Heart left ventricle (tissue), 16 donors: ENCODE measurements at regions not wholly inside any gene's neighbourhood (a gene's known extent, or its start where the extent isn't known, plus 50 kb on each side); places are given as distances from the start of the nearest gene placed in this dataset.
"Not testable (repeated sequence)": the region's sequence is repeated elsewhere in the genome, so short reads cannot be mapped to it uniquely, and the experiment has no call there.

ENCODE experiments used
- ATAC-seq, 4 donors: fragments of 200-7000 bp; cut with Tn5 transposase; one replicate each; pipeline ENCODE4 v1.9.1; 2020 to 2022; ENCODE audit warnings: moderate library complexity in 4 of 4, mild to moderate bottlenecking in 3 of 4, moderate number of reproducible peaks in 1 of 4
- DNase-seq, 5 donors: peaks; one replicate each; pipeline ENCODE4 v3.0.0-alpha.2; 2020
- H3K27ac ChIP-seq, 12 donors: fragments of 200-600 bp; sonication (generic) in 4 of 12; one replicate each; pipeline versions ENCODE4 v1.5.0 to v1.8.0; 2016 to 2022; ENCODE audit warnings: mild to moderate bottlenecking in 2 of 12
- H3K27me3 ChIP-seq, 9 donors: fragments of 200-600 bp; sonication (generic) in 2 of 9; one replicate each; pipeline versions ENCODE4 v1.5.1 to v1.8.0; 2016 to 2022; ENCODE audit warnings: mild to moderate bottlenecking in 3 of 9
- H3K36me3 ChIP-seq, 9 donors: fragments of 200-600 bp; sonication (generic) in 2 of 9; one replicate each; pipeline versions ENCODE4 v1.5.0 to v1.8.0; 2018 to 2022; ENCODE audit warnings: mild to moderate bottlenecking in 2 of 9
- H3K4me1 ChIP-seq, 12 donors: fragments of 200-600 bp; sonication (generic) in 4 of 12; one replicate each; pipeline versions ENCODE4 v1.5.0 to v1.8.0; 2016 to 2022; ENCODE audit warnings: mild to moderate bottlenecking in 3 of 12
- H3K4me3 ChIP-seq, 12 donors: fragments of 200-600 bp; sonication (generic) in 4 of 12; one replicate each; pipeline versions ENCODE4 v1.5.0 to v1.8.0; 2017 to 2022; ENCODE audit warnings: mild to moderate bottlenecking in 9 of 12, moderate library complexity in 4 of 12
- H3K9me3 ChIP-seq, 12 donors: fragments of 200-600 bp; sonication (generic) in 4 of 12; one replicate each; pipeline versions ENCODE4 v1.5.0 to v1.8.0; 2016 to 2022; ENCODE audit warnings: mild to moderate bottlenecking in 1 of 12
- CTCF ChIP-seq, 12 donors: fragments of 200-600 bp; sonication (generic) in 4 of 12; IDR thresholded peaks; one replicate each; pipeline versions ENCODE4 v1.5.0 to v1.8.0; 2018 to 2022; ENCODE audit warnings: antibody characterized with exemption in 12 of 12, mild to moderate bottlenecking in 5 of 12
- POLR2A ChIP-seq, 2 donors: fragments of 450-650 bp; IDR thresholded peaks; one replicate each; pipeline ENCODE4 v1.6.1; 2017; ENCODE audit warnings: antibody characterized with exemption in 2 of 2, mild to moderate bottlenecking in 2 of 2, moderate library complexity in 2 of 2
- WGBS, 4 donors: extraction: QIAGEN DNeasy Blood & Tissue Kit in 2 of 4; methylation state at CpG; one replicate each; pipeline versions ENCODE4 v1.1.5 to v1.1.7; 2013 to 2018; 5-methylcytosine and 5-hydroxymethylcytosine counted together
- intact Hi-C, 10 donors: fragments of 100-400 bp; cut with DNase I; formaldehyde crosslinking; loops; one replicate each; pipeline versions ENCODE4 v1.11.1 to v1.14.2; 2022
- donor health status: ischemic (EF 13 %, LVEDD 7.1; RV severe dilation, severe dysfunction).
- donor health status: healthy with polysubstance abuse.
- donor health status: DM: no; HTN: yes; CAD: no.
- donor health status: DM: no; HTN: no; CAD: no.
- donor health status: ischemic (EF 25% LVEDD 6.9; RV normal size, moderate dysfunction).
- donor health status: ischemic (EF 25% LVEDD 5.7; RV mildly dilated, moderate dysfunction).
- donor health status: healthy.
- donor health status: DM: yes; HTN: yes; CAD: no.
- donor health status: ischemic (EF 35%, LVEDD 5.7; RV mildly dilated, moderate dysfunction).
- donor health status: nonischemic (EF 11% LVEDD 7.7; RV severe dilation, severe dysfunction).
- donor health status: DM: yes; HTN: yes; CAD: no.
- donor health status: PGD.
- donor health status: ischemic (EF 29% LVEDD 5.4; RV normal size, mild dysfunction).
- donor health status: nonischemic (EF 23%, LVEDD 6.1; RV moderate dilation, normal function).

GRCh38 chr11:69898123-69898522, 78.9 kb upstream of the FGF3 start:
- WGBS, 4 donors = 74 to 95% (median 86%) methylated on average over 4 of the region's 4 CpGs
- Histone ChIP-seq H3K9me3 (no peaks in the 10 kb centered on the region), H3K4me3 (no peak overlapping the region), H3K27ac (no peak overlapping the region), H3K36me3 (no peaks in the 10 kb centered on the region), H3K27me3 (peaks cover 0 to 11% (median 3%) of the 10 kb centered on the region in 9 donors), H3K4me1 (peaks cover 0 to 10% (median 3%) of the 10 kb centered on the region in 12 donors)
- ATAC-seq (no peak), DNase-seq (no peak)
- intact Hi-C loops = no loop called here
- TF ChIP-seq CTCF (IDR thresholded peaks at IDR 0.05) (no peak), POLR2A (IDR thresholded peaks at IDR 0.05) (no peak)

GRCh38 chr11:69899957-69900821, 81.0 kb upstream of the FGF3 start:
- DNase-seq = peak in 2 of 5 donors; percentile 37 to 67
- Histone ChIP-seq H3K4me1 (peaks cover 0 to 10% (median 3%) of the 10 kb centered on the region in 12 donors), H3K4me3 (no peak overlapping the region), H3K27me3 (peaks cover 0 to 5% (median 0%) of the 10 kb centered on the region in 9 donors), H3K27ac (no peak overlapping the region), H3K9me3 (no peaks in the 10 kb centered on the region), H3K36me3 (no peaks in the 10 kb centered on the region)
- intact Hi-C loops = no loop called here
- TF ChIP-seq CTCF (IDR thresholded peaks at IDR 0.05) (no peak), POLR2A (IDR thresholded peaks at IDR 0.05) (no peak)
- peak in 3 of 4 donors; percentile 46 to 73 (median 55) for ATAC-seq
- WGBS, 4 donors = 52 to 68% (median 62%) methylated on average over 9 of the region's 9 CpGs

GRCh38 chr11:69900822-69901302, 81.6 kb upstream of the FGF3 start:
- H3K36me3 ChIP-seq, H3K4me3 ChIP-seq, ATAC-seq, intact Hi-C loops, DNase-seq, H3K27ac ChIP-seq, H3K9me3 ChIP-seq, H3K27me3 ChIP-seq: not testable (repeated sequence)
- H3K4me1 ChIP-seq = peaks cover 0 to 13% (median 4%) of the 10 kb centered on the region in 12 donors
- 61 to 72% (median 66%) methylated on average over 5 of the region's 5 CpGs for WGBS, 4 donors

GRCh38 chr11:69902337-69902736, 83.1 kb upstream of the FGF3 start:
- peak in 1 of 5 donors; percentile 1 for DNase-seq
- TF ChIP-seq CTCF (IDR thresholded peaks at IDR 0.05) (no peak), POLR2A (IDR thresholded peaks at IDR 0.05) (no peak)
- H3K27ac ChIP-seq = no peak overlapping the region
- ATAC-seq = no peak
- peaks cover 0 to 13% (median 5%) of the 10 kb centered on the region in 12 donors for H3K4me1 ChIP-seq
- H3K9me3 ChIP-seq = no peaks in the 10 kb centered on the region
- no peaks in the 10 kb centered on the region for H3K36me3 ChIP-seq
- 89 to 94% (median 90%) methylated on average over 12 of the region's 12 CpGs for WGBS, 4 donors
- no peak overlapping the region for H3K4me3 ChIP-seq
- intact Hi-C loops = no loop called here
- H3K27me3 ChIP-seq = peaks cover 0 to 5% (median 0%) of the 10 kb centered on the region in 9 donors
